AG10803 (cell line): ENCODE measurements at regions not wholly inside any gene's neighbourhood (a gene's known extent, or its start where the extent isn't known, plus 50 kb on each side); places are given as distances from the start of the nearest gene placed in this dataset.
A peak's percentile ranks its signal among the peaks of the same experiment; 100 is the strongest.

Experiments used
- DNase-seq: peaks from one replicate; pipeline ENCODE4 v3.0.0; 2010; ENCODE audit warnings: low read depth
- H3K4me3 ChIP-seq: 2 replicates; pipeline ENCODE4 v1.5.1; 2011; ENCODE audit warnings: mild to moderate bottlenecking, low read length, control low read depth
- TF ChIP-seq, protein P1 (sequence below): conservative IDR thresholded peaks from 2 replicates; pipeline ENCODE4 v1.5.1; 2011; ENCODE audit warnings: mild to moderate bottlenecking, low read length, control low read depth, inconsistent platforms

DNA sequence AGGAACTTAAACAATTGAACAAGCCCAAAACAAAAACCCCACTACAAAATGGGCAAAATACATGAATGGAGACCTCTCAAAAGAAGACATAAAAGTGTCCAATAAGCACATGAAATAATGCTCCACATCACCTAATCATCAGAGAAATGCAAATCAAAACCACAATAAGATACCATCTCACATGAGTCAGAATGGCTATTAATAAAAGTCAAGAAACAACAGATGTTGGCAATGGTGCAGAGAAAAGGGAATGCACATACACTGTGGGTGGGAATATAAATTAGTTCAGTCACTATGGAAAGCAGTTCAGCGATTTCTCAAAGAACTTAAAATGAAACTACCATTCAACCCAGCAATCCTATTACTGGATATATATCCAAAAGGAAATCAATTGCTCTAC lies 337.4 kb upstream of the GRIA1 start:
- no peak overlapping the region for H3K4me3 ChIP-seq
- TF ChIP-seq, protein P1, sequence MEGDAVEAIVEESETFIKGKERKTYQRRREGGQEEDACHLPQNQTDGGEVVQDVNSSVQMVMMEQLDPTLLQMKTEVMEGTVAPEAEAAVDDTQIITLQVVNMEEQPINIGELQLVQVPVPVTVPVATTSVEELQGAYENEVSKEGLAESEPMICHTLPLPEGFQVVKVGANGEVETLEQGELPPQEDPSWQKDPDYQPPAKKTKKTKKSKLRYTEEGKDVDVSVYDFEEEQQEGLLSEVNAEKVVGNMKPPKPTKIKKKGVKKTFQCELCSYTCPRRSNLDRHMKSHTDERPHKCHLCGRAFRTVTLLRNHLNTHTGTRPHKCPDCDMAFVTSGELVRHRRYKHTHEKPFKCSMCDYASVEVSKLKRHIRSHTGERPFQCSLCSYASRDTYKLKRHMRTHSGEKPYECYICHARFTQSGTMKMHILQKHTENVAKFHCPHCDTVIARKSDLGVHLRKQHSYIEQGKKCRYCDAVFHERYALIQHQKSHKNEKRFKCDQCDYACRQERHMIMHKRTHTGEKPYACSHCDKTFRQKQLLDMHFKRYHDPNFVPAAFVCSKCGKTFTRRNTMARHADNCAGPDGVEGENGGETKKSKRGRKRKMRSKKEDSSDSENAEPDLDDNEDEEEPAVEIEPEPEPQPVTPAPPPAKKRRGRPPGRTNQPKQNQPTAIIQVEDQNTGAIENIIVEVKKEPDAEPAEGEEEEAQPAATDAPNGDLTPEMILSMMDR = no peak
- DNase-seq = peak; percentile 85

DNA sequence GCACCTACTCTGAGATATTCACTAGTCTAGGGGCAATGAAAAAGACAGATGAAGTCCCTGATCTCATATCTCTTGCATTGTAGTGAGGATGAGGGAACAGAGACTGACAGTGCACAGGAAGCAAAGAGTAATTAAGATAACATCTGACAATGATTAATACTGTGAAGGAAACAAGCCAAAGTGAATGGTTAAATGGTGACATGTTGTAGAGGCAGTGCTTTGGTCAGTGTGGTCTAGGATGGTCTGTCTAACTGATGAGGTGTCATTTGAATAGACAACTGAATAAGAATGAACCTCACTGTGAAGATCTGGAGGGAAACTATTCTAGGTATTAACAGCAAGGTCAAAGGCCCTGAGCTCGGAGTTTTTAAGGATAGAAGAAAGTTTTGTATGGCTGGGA lies 333.3 kb upstream of the GRIA1 start:
- DNase-seq = peak; percentile 40
- no peak overlapping the region for H3K4me3 ChIP-seq
- TF ChIP-seq, protein P1 = no peak

DNA sequence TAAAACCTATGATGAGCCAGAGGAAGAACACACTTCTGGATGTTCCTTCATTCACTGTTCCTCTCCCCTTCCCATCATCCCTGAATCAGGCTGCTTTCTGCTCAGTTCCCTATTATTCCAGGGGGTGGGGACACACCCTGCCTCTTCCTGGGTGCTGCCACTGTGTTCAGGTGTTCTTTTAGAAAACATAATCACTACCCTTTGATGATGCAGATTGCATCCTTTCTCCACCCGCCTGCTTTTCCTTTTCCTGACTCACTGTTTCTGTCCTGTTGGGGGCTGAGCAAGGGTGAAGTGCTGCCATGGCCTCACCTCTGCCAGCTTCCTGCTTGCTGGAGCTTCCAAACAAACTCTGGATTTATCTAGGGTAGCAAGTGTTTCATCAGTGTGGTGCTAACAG lies 331.9 kb upstream of the GRIA1 start:
- TF ChIP-seq, protein P1 = no peak
- no peak for DNase-seq
- no peak overlapping the region for H3K4me3 ChIP-seq

DNA sequence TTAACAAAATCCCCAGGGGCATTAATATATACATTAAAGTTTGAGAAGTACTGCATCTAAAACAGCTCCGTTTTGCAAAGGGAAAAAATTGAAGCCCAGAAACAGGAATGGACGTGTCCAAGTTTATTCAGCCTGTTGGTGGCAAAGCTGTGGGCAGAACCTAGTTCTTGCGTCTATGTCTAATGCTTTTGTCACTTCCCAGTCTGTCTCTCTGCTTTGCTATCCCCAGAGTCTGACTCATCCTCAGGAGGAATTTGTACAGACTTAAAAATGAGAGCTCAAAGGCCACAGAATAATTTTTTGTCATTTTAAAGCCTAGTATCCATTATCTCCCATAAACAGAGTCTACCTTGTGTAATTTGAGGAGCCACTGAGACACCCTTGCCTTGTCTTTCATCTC lies 330.9 kb upstream of the GRIA1 start:
- TF ChIP-seq, protein P1 = no peak
- H3K4me3 ChIP-seq = no peak overlapping the region
- DNase-seq = peak; percentile 75

DNA sequence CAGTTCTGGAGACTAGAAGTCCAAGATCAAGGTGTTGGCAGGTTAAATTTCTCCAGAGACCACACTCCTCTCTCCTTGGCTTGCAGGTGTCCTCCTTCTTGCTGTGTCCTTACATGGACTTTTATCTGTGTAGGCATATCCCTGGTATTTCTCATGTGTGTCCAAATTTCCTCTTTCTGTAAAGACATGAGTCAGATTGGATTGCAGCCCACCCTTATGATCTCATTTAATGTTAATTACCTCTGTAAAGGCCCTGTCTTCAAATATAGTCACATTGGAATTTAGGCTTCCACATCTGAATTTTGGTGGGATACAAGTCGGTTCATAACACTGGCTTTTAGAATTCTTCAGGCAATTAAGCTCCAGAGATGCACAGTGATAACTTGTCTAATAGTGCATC lies 322.2 kb upstream of the GRIA1 start:
- TF ChIP-seq, protein P1 = no peak
- no peak for DNase-seq
- no peak overlapping the region for H3K4me3 ChIP-seq

DNA sequence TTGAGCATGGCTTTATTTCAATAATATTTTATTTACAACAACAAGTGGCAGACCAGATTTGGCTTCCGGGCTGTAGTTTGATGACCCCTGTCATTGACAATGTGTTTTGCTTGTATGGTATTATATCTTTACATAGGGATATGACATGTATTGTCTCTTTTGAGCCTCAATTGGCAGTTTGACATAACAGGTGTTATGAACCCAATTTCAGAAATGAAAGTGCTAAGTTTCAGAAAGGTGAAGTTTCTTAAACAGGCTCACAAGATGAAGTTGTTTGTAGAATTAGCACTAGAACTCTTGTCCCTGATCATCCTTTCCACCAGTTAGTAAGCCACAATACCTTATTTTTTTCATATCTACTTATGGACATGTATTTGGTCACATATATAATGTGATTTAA lies 303.0 kb upstream of the GRIA1 start:
- H3K4me3 ChIP-seq = no peak overlapping the region
- no peak for DNase-seq
- TF ChIP-seq, protein P1 = no peak

DNA sequence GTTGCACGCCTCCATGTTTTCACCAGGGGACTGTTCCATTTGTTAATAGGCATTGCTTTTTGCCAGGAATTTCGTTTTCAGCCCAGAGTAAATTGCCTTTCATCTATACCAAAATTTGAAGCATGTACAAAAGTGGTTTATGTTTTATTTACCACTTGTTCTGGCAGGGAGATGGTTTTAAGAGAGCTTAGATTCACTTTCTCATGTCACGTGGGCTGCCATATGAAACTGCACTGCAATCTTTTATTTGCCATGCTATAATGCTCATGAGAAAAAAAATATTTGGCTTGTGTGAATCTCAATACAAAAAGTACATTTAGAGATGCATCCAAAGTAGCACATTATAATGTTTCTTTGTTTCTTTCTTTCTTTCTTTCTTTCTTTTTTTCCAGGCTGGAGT lies 284.1 kb upstream of the GRIA1 start:
- no peak for DNase-seq
- H3K4me3 ChIP-seq = no peak overlapping the region
- TF ChIP-seq, protein P1 = no peak
